HG03558 (cell line): ENCODE measurements at regions not wholly inside any gene's neighbourhood (a gene's known extent, or its start where the extent isn't known, plus 50 kb on each side); places are given as distances from the start of the nearest gene placed in this dataset.

Experiments used
- ATAC-seq: cut with Tn5 transposase; IDR thresholded peaks from one replicate; pipeline ENCODE4 v1.9.1; 2021; ENCODE audit warnings: moderate number of reproducible peaks; ENCODE audit not compliant: unreplicated experiment; ENCODE audit errors: extremely low read depth

GRCh38 chr4:123893011-123893981 lies 496.7 kb downstream of the SPRY1 start:
- no peak for ATAC-seq

- ATAC-seq = no peak
These were observed 500.0 kb downstream of the SPRY1 start for GRCh38 chr4:123896446-123897071.

- ATAC-seq = no peak
These were observed 502.5 kb downstream of the SPRY1 start for GRCh38 chr4:123898946-123899666.

GRCh38 chr4:123904882-123905281 lies 508.3 kb downstream of the SPRY1 start:
- no peak for ATAC-seq

GRCh38 chr4:123913598-123913997 lies 517.0 kb downstream of the SPRY1 start:
- ATAC-seq = no peak

- no peak for ATAC-seq
These were observed 520.2 kb downstream of the SPRY1 start for GRCh38 chr4:123916821-123917220.

GRCh38 chr4:123919576-123920098 lies 523.0 kb downstream of the SPRY1 start:
- no peak for ATAC-seq

- ATAC-seq = no peak
These were observed 524.7 kb downstream of the SPRY1 start for GRCh38 chr4:123921339-123921738.

GRCh38 chr4:123922847-123923246 lies 526.3 kb downstream of the SPRY1 start:
- ATAC-seq = no peak

- no peak for ATAC-seq
These were observed 527.9 kb downstream of the SPRY1 start for GRCh38 chr4:123924536-123924935.

- ATAC-seq = no peak
These were observed 533.0 kb downstream of the SPRY1 start for GRCh38 chr4:123929565-123929964.

GRCh38 chr4:123930996-123931395 lies 534.4 kb downstream of the SPRY1 start:
- no peak for ATAC-seq

- ATAC-seq = no peak
These were observed 537.5 kb downstream of the SPRY1 start for GRCh38 chr4:123934096-123934495.

GRCh38 chr4:123936621-123937043 lies 540.0 kb downstream of the SPRY1 start:
- no peak for ATAC-seq

GRCh38 chr4:123937581-123937980 lies 541.0 kb downstream of the SPRY1 start:
- ATAC-seq = no peak

GRCh38 chr4:123939621-123940020 lies 543.0 kb downstream of the SPRY1 start:
- no peak for ATAC-seq

GRCh38 chr4:123940604-123941003 lies 544.0 kb downstream of the SPRY1 start:
- ATAC-seq = no peak

- no peak for ATAC-seq
These were observed 544.7 kb downstream of the SPRY1 start for GRCh38 chr4:123941306-123941705.

GRCh38 chr4:123943976-123944375 lies 547.4 kb downstream of the SPRY1 start:
- no peak for ATAC-seq

- ATAC-seq = no peak
These were observed 548.7 kb downstream of the SPRY1 start for GRCh38 chr4:123945301-123945700.

- no peak for ATAC-seq
These were observed 553.9 kb downstream of the SPRY1 start for GRCh38 chr4:123950530-123950929.
